ENCODE measurements at regions not wholly inside any gene's neighbourhood (a gene's known extent, or its start where the extent isn't known, plus 50 kb on each side); places are given as distances from the start of the nearest gene placed in this dataset.

DNA sequence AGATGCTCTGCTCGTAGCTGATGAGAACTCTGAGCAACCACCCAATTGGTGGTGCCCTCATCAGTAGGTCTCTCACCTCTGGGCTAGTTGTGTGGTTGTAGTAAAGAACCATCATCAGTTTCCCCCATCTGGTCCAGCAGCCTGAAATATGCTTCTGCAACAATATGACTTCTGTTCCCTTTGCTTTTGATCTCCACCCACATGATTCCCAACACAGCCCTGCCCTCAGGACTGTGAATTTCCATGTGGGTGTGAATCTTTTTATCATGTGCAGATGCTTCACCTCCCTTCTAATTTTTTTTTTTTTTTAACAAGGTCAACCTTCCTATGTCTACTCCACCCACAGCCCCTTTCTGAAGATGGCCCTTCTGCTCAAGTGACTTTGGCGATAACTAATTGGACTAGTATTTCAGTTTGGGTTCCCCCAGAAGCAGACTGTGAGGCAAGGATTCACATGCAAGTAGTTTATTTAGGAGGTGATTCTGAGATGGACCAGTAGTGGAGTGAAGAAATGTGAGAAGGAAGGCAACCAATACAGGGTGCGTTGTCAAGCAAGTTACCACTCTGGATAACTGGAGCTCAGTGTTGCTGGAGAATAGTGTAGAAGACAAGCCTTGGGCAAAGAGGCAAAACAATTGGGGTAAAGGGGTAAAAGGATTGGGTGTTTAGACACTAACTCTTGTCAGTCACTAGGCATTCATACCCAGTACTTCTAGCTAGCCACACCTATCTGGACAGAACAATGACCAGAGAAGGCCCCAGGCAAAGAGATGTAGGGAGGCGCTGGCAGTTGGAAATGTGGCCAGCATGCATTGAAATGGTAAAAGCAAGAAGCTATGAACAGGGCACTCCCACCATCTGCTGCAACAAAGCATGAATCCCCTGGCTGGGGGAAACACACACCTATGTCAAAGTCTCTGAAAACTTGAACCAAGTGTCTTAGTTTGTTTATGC, 466.2 kb downstream of the BCOR start:
- Histone ChIP-seq H3K27me3 (ENCODE audit: control insufficient read depth, insufficient read depth, low read length) (no peaks in the 10 kb centered on the region), H3K36me3 (ENCODE audit: control insufficient read depth, insufficient read depth, low read length) (no peaks in the 10 kb centered on the region), H3K4me3 (ENCODE audit: low read depth, low read length) (no peak overlapping the region)
- TF ChIP-seq, protein P1, sequence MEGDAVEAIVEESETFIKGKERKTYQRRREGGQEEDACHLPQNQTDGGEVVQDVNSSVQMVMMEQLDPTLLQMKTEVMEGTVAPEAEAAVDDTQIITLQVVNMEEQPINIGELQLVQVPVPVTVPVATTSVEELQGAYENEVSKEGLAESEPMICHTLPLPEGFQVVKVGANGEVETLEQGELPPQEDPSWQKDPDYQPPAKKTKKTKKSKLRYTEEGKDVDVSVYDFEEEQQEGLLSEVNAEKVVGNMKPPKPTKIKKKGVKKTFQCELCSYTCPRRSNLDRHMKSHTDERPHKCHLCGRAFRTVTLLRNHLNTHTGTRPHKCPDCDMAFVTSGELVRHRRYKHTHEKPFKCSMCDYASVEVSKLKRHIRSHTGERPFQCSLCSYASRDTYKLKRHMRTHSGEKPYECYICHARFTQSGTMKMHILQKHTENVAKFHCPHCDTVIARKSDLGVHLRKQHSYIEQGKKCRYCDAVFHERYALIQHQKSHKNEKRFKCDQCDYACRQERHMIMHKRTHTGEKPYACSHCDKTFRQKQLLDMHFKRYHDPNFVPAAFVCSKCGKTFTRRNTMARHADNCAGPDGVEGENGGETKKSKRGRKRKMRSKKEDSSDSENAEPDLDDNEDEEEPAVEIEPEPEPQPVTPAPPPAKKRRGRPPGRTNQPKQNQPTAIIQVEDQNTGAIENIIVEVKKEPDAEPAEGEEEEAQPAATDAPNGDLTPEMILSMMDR (IDR thresholded peaks at IDR 0.05; ENCODE audit: insufficient read depth, low read length, poor library complexity, severe bottlenecking) = no peak
- DNase-seq (ENCODE audit: low read depth) = no peak

DNA sequence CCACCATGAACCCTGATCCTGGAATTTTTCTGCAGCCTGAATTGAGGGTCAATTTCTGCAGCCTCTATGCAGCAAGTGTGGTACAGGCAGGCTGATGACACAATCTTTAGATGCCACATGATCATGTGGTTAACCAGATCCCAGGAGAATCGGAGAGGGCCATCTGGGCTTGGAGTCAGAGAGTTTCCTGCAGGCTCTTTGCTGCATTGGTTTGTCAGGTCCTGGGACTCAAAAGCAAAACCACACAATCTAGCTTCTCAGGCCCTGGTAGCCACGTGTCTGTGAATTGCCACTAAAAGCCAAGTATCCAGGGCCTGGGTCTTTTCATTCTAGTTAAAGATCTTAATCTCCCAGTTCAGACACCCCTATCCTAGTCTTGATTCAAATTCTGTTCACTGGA, 464.5 kb downstream of the BCOR start:
- Histone ChIP-seq H3K27me3 (ENCODE audit: control insufficient read depth, insufficient read depth, low read length) (no peaks in the 10 kb centered on the region), H3K4me3 (ENCODE audit: low read depth, low read length) (no peak overlapping the region), H3K36me3 (ENCODE audit: control insufficient read depth, insufficient read depth, low read length) (no peaks in the 10 kb centered on the region)
- no peak for DNase-seq (ENCODE audit: low read depth)
- TF ChIP-seq, protein P1 (IDR thresholded peaks at IDR 0.05; ENCODE audit: insufficient read depth, low read length, poor library complexity, severe bottlenecking) = no peak

DNA sequence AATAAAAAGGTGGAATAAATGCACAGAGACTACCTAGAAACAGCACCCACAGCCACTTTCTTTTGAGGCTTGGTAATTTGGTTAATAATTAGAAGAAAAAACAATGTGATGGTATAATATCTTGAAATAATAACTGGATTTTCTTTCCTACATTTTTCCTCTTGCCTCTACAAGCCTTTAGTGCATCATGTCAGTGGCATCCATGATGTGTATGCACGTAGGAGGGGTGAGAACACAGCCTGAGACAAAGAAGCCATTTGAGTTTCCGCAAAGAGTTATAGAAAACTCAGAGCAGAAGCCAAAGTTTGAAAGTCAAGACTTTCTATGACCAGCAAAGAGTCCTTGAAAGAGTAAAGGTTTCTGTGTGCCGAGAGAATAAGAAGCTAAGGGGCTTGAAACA, 461.3 kb downstream of the BCOR start:
- TF ChIP-seq, protein P1 (IDR thresholded peaks at IDR 0.05; ENCODE audit: insufficient read depth, low read length, poor library complexity, severe bottlenecking) = no peak
- Histone ChIP-seq H3K36me3 (ENCODE audit: control insufficient read depth, insufficient read depth, low read length) (no peaks in the 10 kb centered on the region), H3K27me3 (ENCODE audit: control insufficient read depth, insufficient read depth, low read length) (no peaks in the 10 kb centered on the region), H3K4me3 (ENCODE audit: low read depth, low read length) (no peak overlapping the region)
- no peak for DNase-seq (ENCODE audit: low read depth)

- no peaks in the 10 kb centered on the region for H3K27me3 ChIP-seq (ENCODE audit: control insufficient read depth, insufficient read depth, low read length)
- TF ChIP-seq, protein P1 (IDR thresholded peaks at IDR 0.05; ENCODE audit: insufficient read depth, low read length, poor library complexity, severe bottlenecking) = no peak
- no peak for DNase-seq (ENCODE audit: low read depth)
- no peaks in the 10 kb centered on the region for H3K36me3 ChIP-seq (ENCODE audit: control insufficient read depth, insufficient read depth, low read length)
- H3K4me3 ChIP-seq (ENCODE audit: low read depth, low read length) = no peak overlapping the region
Measured at GRCh38 chrX:39638526-39638925, 459.2 kb downstream of the BCOR start.

DNA sequence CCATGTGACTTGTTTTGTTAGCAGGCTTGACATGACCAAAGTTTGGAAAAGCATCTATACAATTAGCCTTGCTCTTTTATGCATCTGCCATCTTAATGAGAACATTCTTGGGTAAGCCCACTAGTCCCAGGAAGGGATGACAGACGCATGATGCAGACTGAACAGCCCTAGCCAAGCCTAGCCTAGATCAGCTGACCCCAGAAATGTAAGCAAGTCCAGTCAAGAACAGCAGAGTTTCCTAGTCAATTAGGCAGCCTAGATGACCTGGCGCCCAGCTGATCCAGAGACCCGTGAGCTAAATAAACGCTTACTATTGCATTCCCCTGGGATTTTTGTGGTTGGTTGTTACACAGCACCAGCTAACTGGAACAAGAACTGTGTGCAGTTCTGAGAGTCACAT, 457.9 kb downstream of the BCOR start:
- Histone ChIP-seq H3K27me3 (ENCODE audit: control insufficient read depth, insufficient read depth, low read length) (no peaks in the 10 kb centered on the region), H3K36me3 (ENCODE audit: control insufficient read depth, insufficient read depth, low read length) (no peaks in the 10 kb centered on the region), H3K4me3 (ENCODE audit: low read depth, low read length) (no peak overlapping the region)
- DNase-seq (ENCODE audit: low read depth) = no peak
- TF ChIP-seq, protein P1 (IDR thresholded peaks at IDR 0.05; ENCODE audit: insufficient read depth, low read length, poor library complexity, severe bottlenecking) = no peak
